Neural cell (in vitro differentiated cells): ENCODE measurements at regions not wholly inside any gene's neighbourhood (a gene's known extent, or its start where the extent isn't known, plus 50 kb on each side); places are given as distances from the start of the nearest gene placed in this dataset.

Source experiments
- CTCF ChIP-seq: fragments of 450-650 bp; IDR thresholded peaks from 2 replicates; pipeline ENCODE4 v1.5.1; 2014; ENCODE audit warnings: antibody characterized with exemption, mild to moderate bottlenecking, moderate library complexity; ENCODE audit not compliant: poor library complexity, severe bottlenecking
- EZH2 ChIP-seq: fragments of 200-600, 300-800 bp; shearing (Covaris generic), sonication (generic); IDR thresholded peaks from 2 replicates; pipeline ENCODE4 v1.6.1; 2014; ENCODE audit warnings: antibody characterized with exemption, low read length, borderline replicate concordance, mild to moderate bottlenecking; ENCODE audit not compliant: insufficient read depth, poor library complexity, severe bottlenecking
- MXI1 ChIP-seq: fragments of 450-650 bp; conservative IDR thresholded peaks from 2 replicates; pipeline ENCODE4 v1.6.1; 2014; ENCODE audit warnings: antibody characterized with exemption, mild to moderate bottlenecking; ENCODE audit not compliant: poor library complexity, severe bottlenecking
- POLR2AphosphoS5 ChIP-seq: IDR thresholded peaks from 2 replicates; pipeline ENCODE4 v1.6.1; 2012
- SMC3 ChIP-seq: fragments of 450-650 bp; conservative IDR thresholded peaks from 2 replicates; pipeline ENCODE4 v1.6.1; 2014; ENCODE audit warnings: antibody characterized with exemption, mild to moderate bottlenecking, moderate library complexity; ENCODE audit not compliant: poor library complexity

DNA sequence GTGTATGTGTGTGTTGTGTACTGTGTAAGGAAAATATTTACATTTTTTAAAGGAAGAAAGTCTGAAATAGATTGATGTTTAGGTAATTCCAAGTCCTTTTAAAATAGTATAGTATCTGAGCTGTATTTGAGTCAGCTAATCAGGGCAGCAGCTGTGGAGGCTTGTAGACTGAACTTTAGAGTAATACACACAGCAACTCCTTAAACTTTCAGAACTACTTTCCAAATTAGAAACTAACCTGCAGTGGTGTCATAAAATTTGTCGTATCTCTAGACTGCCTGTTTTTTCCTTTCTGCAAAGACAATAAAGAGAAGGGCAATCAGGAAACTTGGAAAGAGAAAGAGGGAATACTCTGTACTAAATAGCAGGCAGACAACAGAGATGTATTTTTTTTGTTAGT, 391.0 kb upstream of the AZI2 start:
- no peak for TF ChIP-seq CTCF
- TF ChIP-seq EZH2, result no peak
- TF ChIP-seq MXI1, result no peak
- TF ChIP-seq POLR2AphosphoS5, result no peak
- TF ChIP-seq SMC3, result no peak
